ENCODE measurements at regions not wholly inside any gene's neighbourhood (a gene's known extent, or its start where the extent isn't known, plus 50 kb on each side); places are given as distances from the start of the nearest gene placed in this dataset.

DNA sequence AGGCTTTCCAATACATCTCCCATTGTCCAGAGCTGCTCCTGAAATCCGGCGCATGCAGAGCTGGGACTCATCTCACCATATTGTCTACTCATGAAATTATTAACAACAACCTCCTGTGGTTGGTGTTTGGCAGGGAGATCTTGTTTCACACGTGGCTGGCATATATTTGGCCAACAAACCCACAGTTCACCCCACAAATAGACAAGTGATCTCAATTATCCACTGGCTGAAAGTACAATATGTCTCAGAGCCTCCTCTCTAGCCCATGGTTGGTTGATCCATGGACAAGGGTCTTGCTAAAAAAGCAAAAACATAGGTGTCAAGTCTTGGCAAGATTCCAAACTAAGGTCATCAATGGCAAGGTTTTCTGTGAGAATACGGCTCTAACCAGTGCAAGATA lies 386.9 kb downstream of the ETS1 start:
- Histone ChIP-seq H3K27ac (no peak overlapping the region), H3K36me3 (no peaks in the 10 kb centered on the region), H3K4me3 (no peak overlapping the region), H3K9me3 (no peaks in the 10 kb centered on the region), H3K4me1 (no peaks in the 10 kb centered on the region), H3K27me3 (no peaks in the 10 kb centered on the region)
- intact Hi-C loops (cut with DNase I) = no loop called here
- no peak for TF ChIP-seq CTCF (IDR thresholded peaks at IDR 0.05)
- DNase-seq (ENCODE audit: low spot score in 2 of 2) = no peak

DNA sequence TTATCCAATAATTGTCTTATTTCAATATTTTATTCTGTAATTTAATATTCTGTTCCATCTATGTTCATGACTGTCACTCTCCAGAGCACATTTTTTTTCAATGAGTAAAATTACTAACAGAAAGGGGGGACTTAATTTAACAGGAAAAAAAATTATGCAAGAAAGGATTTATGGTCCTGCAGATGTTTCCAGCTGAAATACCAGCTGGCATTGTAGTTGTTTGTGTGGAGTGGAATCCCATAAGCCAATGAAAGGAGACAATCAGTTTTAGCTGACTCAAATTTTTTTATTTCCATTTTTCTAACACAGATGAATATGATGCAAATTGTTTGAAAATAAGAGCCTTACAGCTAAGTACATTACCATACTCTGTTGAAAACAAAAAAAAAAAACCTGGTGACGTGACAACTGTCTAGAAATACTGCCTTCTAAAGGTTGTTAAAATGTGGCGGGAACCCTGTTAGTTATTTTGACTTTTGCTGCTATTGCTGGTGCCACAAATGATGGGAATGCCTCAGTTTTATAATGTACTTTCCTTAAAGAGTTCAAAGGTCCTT lies 389.1 kb downstream of the ETS1 start:
- no peak for DNase-seq (ENCODE audit: low spot score in 2 of 2)
- no peak for TF ChIP-seq CTCF (IDR thresholded peaks at IDR 0.05)
- H3K9me3 ChIP-seq = no peaks in the 10 kb centered on the region
- no peak overlapping the region for H3K4me3 ChIP-seq
- no peaks in the 10 kb centered on the region for H3K4me1 ChIP-seq
- no peak overlapping the region for H3K27ac ChIP-seq
- no peaks in the 10 kb centered on the region for H3K27me3 ChIP-seq
- H3K36me3 ChIP-seq = no peaks in the 10 kb centered on the region
- intact Hi-C loops (cut with DNase I) = no loop called here

DNA sequence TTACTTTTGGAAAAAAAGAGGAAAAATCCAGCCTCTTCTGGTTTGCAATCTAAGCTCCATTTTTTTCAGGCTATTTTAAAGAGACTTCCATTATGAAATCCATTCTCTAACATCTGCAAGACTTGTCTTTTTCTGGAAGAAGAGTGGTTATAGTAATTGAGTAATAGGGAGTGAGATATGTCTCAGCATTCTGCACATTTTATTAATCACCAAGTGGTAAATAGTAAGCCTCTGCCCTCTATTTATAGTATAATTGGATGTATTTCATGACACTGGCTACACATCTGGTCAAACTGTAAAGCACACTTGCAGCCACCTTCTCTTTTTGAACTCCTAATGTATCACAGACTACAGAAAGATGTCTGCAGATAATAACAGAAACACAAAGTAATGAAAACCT lies 391.1 kb downstream of the ETS1 start:
- TF ChIP-seq CTCF (IDR thresholded peaks at IDR 0.05) = no peak
- H3K4me1 ChIP-seq = no peaks in the 10 kb centered on the region
- no peaks in the 10 kb centered on the region for H3K36me3 ChIP-seq
- no peaks in the 10 kb centered on the region for H3K27me3 ChIP-seq
- no peak overlapping the region for H3K4me3 ChIP-seq
- H3K27ac ChIP-seq = no peak overlapping the region
- no peaks in the 10 kb centered on the region for H3K9me3 ChIP-seq
- no peak for DNase-seq (ENCODE audit: low spot score in 2 of 2)
- intact Hi-C loops (cut with DNase I) = no loop called here

DNA sequence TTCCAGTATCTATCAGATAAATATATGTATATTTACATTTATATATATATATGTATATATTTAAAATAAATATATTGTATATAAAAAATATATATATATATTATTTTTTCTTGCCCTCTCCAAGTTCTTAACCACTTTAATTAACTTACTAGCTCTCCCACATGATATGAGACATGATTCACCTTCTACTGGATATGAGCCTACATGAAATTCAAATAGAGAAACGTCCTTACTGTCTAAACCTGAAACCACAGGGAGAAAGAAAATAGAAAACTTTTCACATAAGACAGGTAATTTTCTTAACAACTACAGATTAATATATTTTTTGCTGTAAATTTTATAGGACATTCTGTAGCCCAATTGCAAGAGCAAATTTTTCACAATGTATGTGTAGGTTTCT lies 391.6 kb downstream of the ETS1 start:
- TF ChIP-seq CTCF (IDR thresholded peaks at IDR 0.05) = no peak
- intact Hi-C loops (cut with DNase I) = no loop called here
- Histone ChIP-seq H3K27me3 (no peaks in the 10 kb centered on the region), H3K4me3 (no peak overlapping the region), H3K36me3 (no peaks in the 10 kb centered on the region), H3K4me1 (no peaks in the 10 kb centered on the region), H3K27ac (no peak overlapping the region), H3K9me3 (no peaks in the 10 kb centered on the region)
- DNase-seq (ENCODE audit: low spot score in 2 of 2) = no peak

DNA sequence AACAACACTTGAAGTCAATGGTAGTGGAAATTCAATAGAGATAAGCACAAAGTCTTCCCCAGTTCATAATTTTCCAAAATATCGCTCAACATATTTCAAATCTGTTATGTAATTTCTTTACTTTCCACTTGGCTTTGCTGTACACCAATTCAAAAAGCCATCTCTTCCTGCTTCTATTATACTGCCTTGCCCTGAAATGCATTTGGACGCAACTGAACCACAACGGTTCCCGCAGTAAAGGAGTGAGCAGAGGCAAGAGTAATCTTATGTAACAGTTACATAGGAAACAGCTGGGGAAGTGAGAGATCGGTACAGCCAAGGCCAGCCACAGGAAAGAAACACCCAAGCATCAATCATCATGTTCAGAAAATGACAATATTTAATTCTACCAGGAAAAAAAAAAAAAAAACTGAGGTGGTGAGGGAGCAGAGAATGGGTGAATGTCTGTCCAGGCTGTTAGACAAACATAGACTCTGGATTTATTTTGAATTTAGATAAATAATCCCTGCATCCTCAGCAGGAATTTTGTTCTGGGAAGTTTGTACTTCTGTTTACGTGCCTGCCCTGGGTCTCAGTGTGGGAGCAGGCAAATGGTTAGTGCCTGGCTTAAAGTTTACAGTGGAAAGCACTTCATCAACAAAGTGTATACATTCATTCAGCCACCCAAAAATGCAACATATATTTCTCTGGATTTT lies 392.2 kb downstream of the ETS1 start:
- Histone ChIP-seq H3K27ac (no peak overlapping the region), H3K27me3 (no peaks in the 10 kb centered on the region), H3K9me3 (no peaks in the 10 kb centered on the region), H3K36me3 (no peaks in the 10 kb centered on the region), H3K4me1 (no peaks in the 10 kb centered on the region), H3K4me3 (no peak overlapping the region)
- peak in 1 of 3 experiments; percentile 8 for TF ChIP-seq CTCF (IDR thresholded peaks at IDR 0.05)
- intact Hi-C loops (cut with DNase I) = no loop called here
- no peak for DNase-seq (ENCODE audit: low spot score in 2 of 2)
